ENCODE measurements at regions not wholly inside any gene's neighbourhood (a gene's known extent, or its start where the extent isn't known, plus 50 kb on each side); places are given as distances from the start of the nearest gene placed in this dataset.

DNA sequence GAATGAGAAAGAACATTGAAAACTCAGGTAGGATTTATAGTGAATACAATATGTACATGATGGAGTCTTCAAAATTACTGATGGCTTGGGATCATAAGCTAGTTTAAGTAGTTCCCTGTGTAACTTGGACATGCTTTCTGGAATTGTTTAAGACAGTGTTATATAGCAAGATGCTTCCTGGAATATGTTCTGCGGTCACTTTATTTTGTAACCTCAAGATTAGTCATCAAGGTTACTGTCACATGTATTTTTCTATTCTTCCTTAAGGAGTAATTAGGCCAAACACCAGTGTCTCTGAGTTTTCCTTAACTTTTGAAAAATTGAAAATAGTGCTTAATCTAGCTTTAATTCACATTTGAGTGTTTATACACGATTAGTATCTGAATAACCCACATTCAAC lies 760.3 kb upstream of the ARRDC4 start:
- no peak for TF ChIP-seq SIN3A (IDR thresholded peaks at IDR 0.05; ENCODE audit: borderline replicate concordance, insufficient read depth, low read length)
- TF ChIP-seq POLR2AphosphoS5 (IDR thresholded peaks at IDR 0.05; ENCODE audit: low read depth, low read length) = no peak
- no peak for TF ChIP-seq TAF1 (IDR thresholded peaks at IDR 0.05; ENCODE audit: borderline replicate concordance, insufficient read depth, low read length)

Data from PFSK-1 (cell line).